ENCODE measurements at regions not wholly inside any gene's neighbourhood (a gene's known extent, or its start where the extent isn't known, plus 50 kb on each side); places are given as distances from the start of the nearest gene placed in this dataset.

- peak; percentile 45 for DNase-seq (ENCODE audit: low read depth, low spot score)
Measured at GRCh38 chr4:66430856-66431255, 760.6 kb upstream of the EPHA5 start.

GRCh38 chr4:66429276-66429675 is 759.0 kb upstream of the EPHA5 start:
- DNase-seq (ENCODE audit: low read depth, low spot score), result no peak

- no peak for DNase-seq (ENCODE audit: low read depth, low spot score)
Measured at GRCh38 chr4:66416425-66416824, 746.1 kb upstream of the EPHA5 start.

- DNase-seq (ENCODE audit: low read depth, low spot score), result no peak
Measured at GRCh38 chr4:66404141-66404540, 733.9 kb upstream of the EPHA5 start.

GRCh38 chr4:66376921-66377320 is 706.6 kb upstream of the EPHA5 start:
- no peak for DNase-seq (ENCODE audit: low read depth, low spot score)

GRCh38 chr4:66376396-66376795 is 706.1 kb upstream of the EPHA5 start:
- DNase-seq (ENCODE audit: low read depth, low spot score), result no peak

GRCh38 chr4:66373268-66373667 is 703.0 kb upstream of the EPHA5 start:
- DNase-seq (ENCODE audit: low read depth, low spot score), result no peak

- no peak for DNase-seq (ENCODE audit: low read depth, low spot score)
Measured at GRCh38 chr4:66372706-66373105, 702.4 kb upstream of the EPHA5 start.

- no peak for DNase-seq (ENCODE audit: low read depth, low spot score)
Measured at GRCh38 chr4:66367043-66367660, 696.9 kb upstream of the EPHA5 start.

- DNase-seq (ENCODE audit: low read depth, low spot score), result peak; percentile 73
Measured at GRCh38 chr4:66360395-66360794, 690.1 kb upstream of the EPHA5 start.

- DNase-seq (ENCODE audit: low read depth, low spot score), result no peak
Measured at GRCh38 chr4:66357316-66357715, 687.0 kb upstream of the EPHA5 start.

GRCh38 chr4:66355328-66355727 is 685.0 kb upstream of the EPHA5 start:
- no peak for DNase-seq (ENCODE audit: low read depth, low spot score)

- DNase-seq (ENCODE audit: low read depth, low spot score), result no peak
Measured at GRCh38 chr4:66351761-66352160, 681.5 kb upstream of the EPHA5 start.

- no peak for DNase-seq (ENCODE audit: low read depth, low spot score)
Measured at GRCh38 chr4:66340286-66340893, 670.1 kb upstream of the EPHA5 start.

GRCh38 chr4:66339007-66339406 is 668.7 kb upstream of the EPHA5 start:
- no peak for DNase-seq (ENCODE audit: low read depth, low spot score)

- DNase-seq (ENCODE audit: low read depth, low spot score), result no peak
Measured at GRCh38 chr4:66331761-66332160, 661.5 kb upstream of the EPHA5 start.

- DNase-seq (ENCODE audit: low read depth, low spot score), result no peak
Measured at GRCh38 chr4:66330125-66330524, 659.8 kb upstream of the EPHA5 start.

GRCh38 chr4:66328803-66329574 is 658.7 kb upstream of the EPHA5 start:
- no peak for DNase-seq (ENCODE audit: low read depth, low spot score)

- DNase-seq (ENCODE audit: low read depth, low spot score), result no peak
Measured at GRCh38 chr4:66307641-66308438, 637.6 kb upstream of the EPHA5 start.

- DNase-seq (ENCODE audit: low read depth, low spot score), result no peak
Measured at GRCh38 chr4:66300336-66300934, 630.1 kb upstream of the EPHA5 start.

GRCh38 chr4:66298569-66298968 is 628.3 kb upstream of the EPHA5 start:
- DNase-seq (ENCODE audit: low read depth, low spot score), result no peak

GRCh38 chr4:66297703-66298102 is 627.4 kb upstream of the EPHA5 start:
- no peak for DNase-seq (ENCODE audit: low read depth, low spot score)
